PC-3 (cell line): ENCODE measurements at regions not wholly inside any gene's neighbourhood (a gene's known extent, or its start where the extent isn't known, plus 50 kb on each side); places are given as distances from the start of the nearest gene placed in this dataset.

Source experiments
- CTCF ChIP-seq: fragments of 300-600 bp; sonication (generic); conservative IDR thresholded peaks from 2 replicates; pipeline ENCODE4 v1.5.1; 2017; ENCODE audit warnings: antibody characterized with exemption, low read depth, mild to moderate bottlenecking, low read length
- EZH2 ChIP-seq: fragments of 300-600 bp; sonication (generic); IDR thresholded peaks from one replicate; pipeline ENCODE4 v1.6.1; 2017; ENCODE audit warnings: antibody characterized with exemption, mild to moderate bottlenecking, low read length; ENCODE audit not compliant: unreplicated experiment

- TF ChIP-seq CTCF (no peak), EZH2 (no peak)
Observed at GRCh38 chr2:210991107-210991506, 434.7 kb downstream of the CPS1 start.
